GM12878 (cell line): ENCODE measurements at regions not wholly inside any gene's neighbourhood (a gene's known extent, or its start where the extent isn't known, plus 50 kb on each side); places are given as distances from the start of the nearest gene placed in this dataset.

ENCODE experiments used
- ATAC-seq: fragments of 200-7000 bp; cut with Tn5 transposase; 3 replicates; pipeline ENCODE4 v1.9.1; 2020; ENCODE audit warnings: mild to moderate bottlenecking, moderate library complexity
- BruUV-seq: library from RNA; stranded (reverse); fragments of 400-500 nt; replicated peaks from 2 replicates; lab custom pipeline; 2021; lab: Mats Ljungman, UMichigan
- CTCF ChIA-PET: fragments of 300-600 bp; sonication (Branson Sonifier 250); formaldehyde crosslinking; extraction: SDS; loops from one replicate; lab custom pipeline; 2021; ENCODE audit warnings: inconsistent platforms; lab: Yijun Ruan, JAX
- POLR2A ChIA-PET: fragments of 350-600 bp; formaldehyde crosslinking; extraction: SDS; loops from one replicate; lab custom pipeline; 2021; ENCODE audit warnings: inconsistent platforms; lab: Charles Lee
- RAD21 ChIA-PET: fragments of 300-600 bp; sonication (Branson Sonifier 250); formaldehyde crosslinking; loops from one replicate; lab custom pipeline; 2023; ENCODE audit warnings: antibody characterized with exemption; ENCODE audit not compliant: unreplicated experiment; lab: Charles Lee
- SMC1A ChIA-PET: fragments of 300-600 bp; sonication (Branson Sonifier 250); formaldehyde crosslinking; loops from one replicate; lab custom pipeline; 2023; ENCODE audit not compliant: unreplicated experiment, uncharacterized antibody; lab: Charles Lee
- DNase-seq: peaks from one replicate; pipeline ENCODE4 v3.0.0-alpha.2; 2011; ENCODE audit warnings: low read depth, low spot score
- FAIRE-seq: peaks from 3 replicates; lab custom pipeline; 2011; peaks lifted over from hg19 to GRCh38; lab: Jason Lieb, UNC
- H2AFZ ChIP-seq: 2 replicates; pipeline ENCODE4 v1.6.0; 2011; ENCODE audit warnings: low read depth, low read length, control low read depth; ENCODE audit not compliant: control insufficient read depth
- H3K27ac ChIP-seq: 2 replicates; pipeline ENCODE4 v1.5.1; 2011; ENCODE audit warnings: control low read depth; ENCODE audit not compliant: control insufficient read depth, insufficient read depth
- H3K27me3 ChIP-seq, 2 experiments: replicated peaks in 1 of 2; 2 replicates each; pipeline versions ENCODE4 v1.6.0 to v1.6.1; 2011; ENCODE audit warnings: low read length in 1 of 2; ENCODE audit not compliant: control insufficient read depth in 2 of 2, insufficient read depth in 2 of 2
- H3K36me3 ChIP-seq, 2 experiments: 2 replicates each; pipeline ENCODE4 v1.5.1; 2011; ENCODE audit warnings: low read length in 1 of 2; ENCODE audit not compliant: control insufficient read depth in 2 of 2, insufficient read depth in 2 of 2
- H3K4me1 ChIP-seq: 2 replicates; pipeline ENCODE4 v1.6.1; 2011; ENCODE audit warnings: mild to moderate bottlenecking, low read length, moderate library complexity, mixed read lengths; ENCODE audit not compliant: control insufficient read depth, insufficient read depth
- H3K4me2 ChIP-seq: 2 replicates; pipeline ENCODE4 v1.6.0; 2011; ENCODE audit warnings: control low read depth; ENCODE audit not compliant: control insufficient read depth, insufficient read depth
- H3K4me3 ChIP-seq: fragments of 200-600 bp; sonication (generic); 2 replicates; pipeline ENCODE4 v1.5.1; 2016
- H3K79me2 ChIP-seq: 2 replicates; pipeline ENCODE4 v1.6.0; 2011; ENCODE audit warnings: low read length; ENCODE audit not compliant: control insufficient read depth, insufficient read depth
- H3K9ac ChIP-seq: 2 replicates; pipeline ENCODE4 v1.8.0; 2011; ENCODE audit warnings: low read length, control low read depth, mixed read lengths; ENCODE audit not compliant: control insufficient read depth, insufficient read depth
- H3K9me3 ChIP-seq: replicated peaks from 3 replicates; pipeline ENCODE4 v1.5.1; 2011; ENCODE audit warnings: mild to moderate bottlenecking, low read length; ENCODE audit not compliant: control insufficient read depth, insufficient read depth
- H4K20me1 ChIP-seq: 2 replicates; pipeline ENCODE4 v1.6.0; 2011; ENCODE audit not compliant: control insufficient read depth, insufficient read depth
- CTCF ChIP-seq, 3 experiments: IDR thresholded peaks in 2 of 3; conservative IDR thresholded peaks in 1 of 3; 2 replicates each; pipeline ENCODE4 v1.5.1; 2011; ENCODE audit warnings: low read depth in 3 of 3, low read length in 3 of 3, mild to moderate bottlenecking in 3 of 3, control low read depth in 2 of 3, moderate library complexity in 2 of 3, inconsistent platforms in 1 of 3, mixed read lengths in 1 of 3; ENCODE audit not compliant: control insufficient read depth in 2 of 3, insufficient read depth in 1 of 3; ENCODE audit errors: extremely low read depth in 1 of 3
- ZZZ3 ChIP-seq: IDR thresholded peaks from 2 replicates; pipeline ENCODE4 v1.6.1; 2011; ENCODE audit warnings: low read depth; ENCODE audit not compliant: control insufficient read depth, insufficient read length
- WGBS: methylation state at CpG from one replicate; pipeline ENCODE4 v1.1.6; 2016; ENCODE audit warnings: low lambda C conversion rate; ENCODE audit not compliant: insufficient replicate concordance, insufficient coverage; ENCODE audit errors: missing lambda C conversion rate; 5-methylcytosine and 5-hydroxymethylcytosine counted together
- in situ Hi-C: fragments of 300-500 bp; cut with MboI; formaldehyde crosslinking; loops from 9 replicates; pipeline ENCODE4 v1.14.3; 2018; ENCODE audit warnings: mixed read lengths
- intact Hi-C: fragments of 100-400 bp; cut with micrococcal nuclease; formaldehyde crosslinking; loops from one replicate; pipeline ENCODE4 v1.14.2; 2022; ENCODE audit not compliant: unreplicated experiment

- no peak overlapping the region for H2AFZ ChIP-seq
- H3K36me3 ChIP-seq, result no peaks in the 10 kb centered on the region
- ChIA-PET RAD21 (no interaction called here), CTCF (interaction anchor here (1.2 kb wide), 1 partner anchor 11 kb away, joined by 4 read pairs; no protein-coding TSS in a partner anchor), SMC1A (no interaction called here), POLR2A (no interaction called here)
- no TSS peak for BruUV-seq
- H3K27ac ChIP-seq, result no peak overlapping the region
- H3K4me3 ChIP-seq, result no peak overlapping the region
- no peaks in the 10 kb centered on the region for H3K4me1 ChIP-seq
- H3K4me2 ChIP-seq, result no peak overlapping the region
- FAIRE-seq, result no peak
- no peaks in the 10 kb centered on the region for H4K20me1 ChIP-seq
- in situ Hi-C loops (no loop called here), intact Hi-C loops (no loop called here)
- no peaks in the 10 kb centered on the region for H3K9me3 ChIP-seq
- no peaks in the 10 kb centered on the region for H3K27me3 ChIP-seq
- peak; percentile 29 to 48 (median 44); a peak in 4 of 6 replicates for TF ChIP-seq CTCF (IDR thresholded peaks at IDR 0.05 in 2 of 3, conservative IDR thresholded peaks at IDR 0.05 in 1 of 3; ENCODE audit: control insufficient read depth in 2 of 3, extremely low read depth in 1 of 3, insufficient read depth in 1 of 3, low read depth in 3 of 3, low read length in 3 of 3)
- no peak for TF ChIP-seq ZZZ3
- DNase-seq, result no peak
- H3K9ac ChIP-seq, result no peak overlapping the region
- WGBS, result 57% methylated on average over 22 of the region's 22 CpGs
- ATAC-seq, result peak; percentile 66
- no peaks in the 10 kb centered on the region for H3K79me2 ChIP-seq
Measured at GRCh38 chr2:142180820-142181533, 50.2 kb upstream of the LRP1B start.
